OCI-LY7 (cell line): ENCODE measurements at regions not wholly inside any gene's neighbourhood (a gene's known extent, or its start where the extent isn't known, plus 50 kb on each side); places are given as distances from the start of the nearest gene placed in this dataset.

Experiments used
- BruUV-seq: library from RNA; stranded (reverse); fragments of 400-500 nt; replicated peaks from 2 replicates; lab custom pipeline; 2021; lab: Mats Ljungman, UMichigan
- CTCF ChIA-PET: fragments of 300-600 bp; sonication (Branson Sonifier 250); formaldehyde crosslinking; loops from one replicate; lab custom pipeline; 2022; ENCODE audit warnings: antibody characterized with exemption; ENCODE audit not compliant: unreplicated experiment; lab: Charles Lee
- POLR2A ChIA-PET: fragments of 300-600 bp; sonication (Branson Sonifier 250); formaldehyde crosslinking; loops from one replicate; lab custom pipeline; 2022; ENCODE audit warnings: antibody characterized with exemption; lab: Charles Lee
- DNase-seq: peaks from one replicate; pipeline ENCODE4 v3.0.0-alpha.2; 2015; ENCODE audit warnings: low spot score
- H2AFZ ChIP-seq: fragments of 200-600 bp; sonication (generic), shearing (Covaris generic); 2 replicates; pipeline ENCODE4 v1.6.1; 2014; ENCODE audit warnings: mild to moderate bottlenecking, antibody characterized with exemption, low read length, moderate library complexity
- H3K27ac ChIP-seq: fragments of 200-600 bp; sonication (generic); 2 replicates; pipeline ENCODE4 v1.5.1; 2014; ENCODE audit warnings: mixed run types, low read depth, mild to moderate bottlenecking, moderate library complexity, low read length, inconsistent platforms; ENCODE audit not compliant: poor library complexity, severe bottlenecking
- H3K36me3 ChIP-seq: fragments of 200-600 bp; sonication (generic); 2 replicates; pipeline ENCODE4 v1.6.1; 2014; ENCODE audit warnings: mild to moderate bottlenecking, antibody characterized with exemption, low read length, moderate library complexity, mixed read lengths; ENCODE audit not compliant: insufficient read depth
- H3K4me1 ChIP-seq: fragments of 200-600 bp; sonication (generic); 2 replicates; pipeline ENCODE4 v1.5.1; 2014; ENCODE audit warnings: mild to moderate bottlenecking, low read length; ENCODE audit not compliant: insufficient read depth, poor library complexity, severe bottlenecking
- H3K4me2 ChIP-seq: fragments of 200-600 bp; sonication (generic); 2 replicates; pipeline ENCODE4 v1.6.1; 2014; ENCODE audit warnings: mild to moderate bottlenecking, low read length
- H3K4me3 ChIP-seq: fragments of 200-600 bp; sonication (generic); 2 replicates; pipeline ENCODE4 v1.5.1; 2014; ENCODE audit warnings: mild to moderate bottlenecking, low read depth, low read length; ENCODE audit not compliant: poor library complexity, severe bottlenecking
- H3K79me2 ChIP-seq: fragments of 200-600 bp; sonication (generic); 2 replicates; pipeline ENCODE4 v1.6.1; 2016; ENCODE audit warnings: low read depth, mild to moderate bottlenecking, low read length, moderate library complexity, mixed read lengths; ENCODE audit not compliant: insufficient read depth
- H3K9me2 ChIP-seq: fragments of 200-600 bp; sonication (generic); 2 replicates; pipeline ENCODE4 v1.6.1; 2016; ENCODE audit warnings: mild to moderate bottlenecking, low read length, mixed read lengths; ENCODE audit not compliant: insufficient read depth
- H3K9me3 ChIP-seq: fragments of 200-600 bp; sonication (generic); 2 replicates; pipeline ENCODE4 v1.6.1; 2014; ENCODE audit warnings: mild to moderate bottlenecking, mixed run types, low read length, mixed read lengths
- H4K20me1 ChIP-seq: fragments of 200-600 bp; sonication (generic); 2 replicates; pipeline ENCODE4 v1.6.1; 2014; ENCODE audit warnings: mild to moderate bottlenecking, antibody characterized with exemption, low read length, moderate library complexity, mixed read lengths; ENCODE audit not compliant: insufficient read depth
- EZH2phosphoT487 ChIP-seq: fragments of 200-600 bp; sonication (generic); IDR thresholded peaks from 2 replicates; pipeline ENCODE4 v1.6.1; 2018; ENCODE audit warnings: low read depth, borderline replicate concordance, mild to moderate bottlenecking, mixed run types, antibody characterized with exemption, low read length, moderate library complexity, mixed read lengths
- intact Hi-C: fragments of 100-400 bp; cut with micrococcal nuclease; formaldehyde crosslinking; loops from one replicate; pipeline ENCODE4 v1.10.0; 2022; ENCODE audit not compliant: unreplicated experiment
- TF ChIP-seq, protein P1 (sequence below): fragments of 200-600 bp; sonication (generic); conservative IDR thresholded peaks from 2 replicates; pipeline ENCODE4 v1.5.1; 2014; ENCODE audit warnings: mild to moderate bottlenecking, antibody characterized with exemption, low read length, moderate library complexity, mixed read lengths

DNA sequence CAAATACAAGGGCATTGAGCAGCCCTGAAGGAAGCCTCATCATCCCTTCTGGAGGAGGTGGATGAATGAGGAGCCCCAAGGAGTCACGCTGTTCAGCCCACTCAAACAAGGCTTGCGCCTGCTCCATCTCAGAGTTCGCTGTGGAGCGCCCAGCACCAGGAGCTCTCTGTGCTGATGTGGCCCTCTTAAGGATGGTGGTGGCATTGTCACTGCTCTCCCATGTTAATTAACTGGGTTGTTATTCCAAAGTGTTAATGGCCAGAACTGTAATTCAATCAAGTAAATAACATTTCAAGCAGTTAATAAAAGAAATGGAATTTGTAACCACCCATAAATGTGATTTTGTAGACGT is 726.0 kb upstream of the RAB6C start:
- peak; percentile 14 for DNase-seq
- TF ChIP-seq, protein P1, sequence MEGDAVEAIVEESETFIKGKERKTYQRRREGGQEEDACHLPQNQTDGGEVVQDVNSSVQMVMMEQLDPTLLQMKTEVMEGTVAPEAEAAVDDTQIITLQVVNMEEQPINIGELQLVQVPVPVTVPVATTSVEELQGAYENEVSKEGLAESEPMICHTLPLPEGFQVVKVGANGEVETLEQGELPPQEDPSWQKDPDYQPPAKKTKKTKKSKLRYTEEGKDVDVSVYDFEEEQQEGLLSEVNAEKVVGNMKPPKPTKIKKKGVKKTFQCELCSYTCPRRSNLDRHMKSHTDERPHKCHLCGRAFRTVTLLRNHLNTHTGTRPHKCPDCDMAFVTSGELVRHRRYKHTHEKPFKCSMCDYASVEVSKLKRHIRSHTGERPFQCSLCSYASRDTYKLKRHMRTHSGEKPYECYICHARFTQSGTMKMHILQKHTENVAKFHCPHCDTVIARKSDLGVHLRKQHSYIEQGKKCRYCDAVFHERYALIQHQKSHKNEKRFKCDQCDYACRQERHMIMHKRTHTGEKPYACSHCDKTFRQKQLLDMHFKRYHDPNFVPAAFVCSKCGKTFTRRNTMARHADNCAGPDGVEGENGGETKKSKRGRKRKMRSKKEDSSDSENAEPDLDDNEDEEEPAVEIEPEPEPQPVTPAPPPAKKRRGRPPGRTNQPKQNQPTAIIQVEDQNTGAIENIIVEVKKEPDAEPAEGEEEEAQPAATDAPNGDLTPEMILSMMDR: peak; percentile 57
- TF ChIP-seq EZH2phosphoT487: no peak

DNA sequence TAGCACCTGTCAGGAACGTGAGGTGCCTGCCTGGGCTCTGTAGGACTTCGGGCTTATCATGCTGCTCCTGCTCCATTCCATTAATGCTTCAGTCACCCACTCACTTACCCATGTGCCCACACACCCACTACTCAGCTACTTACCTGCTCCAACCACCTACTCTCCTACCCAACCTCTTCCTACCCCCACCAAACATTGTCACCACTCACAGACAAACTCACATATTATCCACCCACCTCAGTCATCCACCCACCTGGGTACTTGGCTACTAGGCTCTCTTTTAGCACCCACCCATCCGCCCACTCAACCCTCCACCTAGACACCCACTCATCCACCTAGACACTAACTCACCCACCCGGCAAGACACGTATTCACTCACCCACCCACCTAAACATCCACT is 724.7 kb upstream of the RAB6C start:
- DNase-seq: no peak
- H3K9me2 ChIP-seq: no peaks in the 10 kb centered on the region
- TF ChIP-seq, protein P1: no peak
- no peak for TF ChIP-seq EZH2phosphoT487
- H3K27ac ChIP-seq: no peak overlapping the region
- ChIA-PET POLR2A (no interaction called here), CTCF (no interaction called here)
- H2AFZ ChIP-seq: no peak overlapping the region
- no peak overlapping the region for H3K4me2 ChIP-seq
- BruUV-seq: no TSS peak
- intact Hi-C loops: no loop called here
- H3K79me2 ChIP-seq: no peaks in the 10 kb centered on the region
- H3K36me3 ChIP-seq: no peaks in the 10 kb centered on the region
- no peaks in the 10 kb centered on the region for H4K20me1 ChIP-seq
- H3K4me1 ChIP-seq: no peaks in the 10 kb centered on the region
- H3K9me3 ChIP-seq: 0 out of 2 replicates have a peak, but pooled peaks cover 5% of the 10 kb centered on the region
- H3K4me3 ChIP-seq: no peak overlapping the region

More for the DNA sequence above, 726.0 kb upstream of the RAB6C start:
- no peak overlapping the region for H2AFZ ChIP-seq
- ChIA-PET CTCF (no interaction called here), POLR2A (no interaction called here)
- no peaks in the 10 kb centered on the region for H4K20me1 ChIP-seq
- H3K4me1 ChIP-seq: no peaks in the 10 kb centered on the region
- no peaks in the 10 kb centered on the region for H3K9me2 ChIP-seq
- H3K4me2 ChIP-seq: no peak overlapping the region
- H3K4me3 ChIP-seq: no peak overlapping the region
- no peaks in the 10 kb centered on the region for H3K9me3 ChIP-seq
- H3K79me2 ChIP-seq: no peaks in the 10 kb centered on the region
- H3K36me3 ChIP-seq: no peaks in the 10 kb centered on the region
- intact Hi-C loops: no loop called here
- H3K27ac ChIP-seq: no peak overlapping the region
- BruUV-seq: no TSS peak

DNA sequence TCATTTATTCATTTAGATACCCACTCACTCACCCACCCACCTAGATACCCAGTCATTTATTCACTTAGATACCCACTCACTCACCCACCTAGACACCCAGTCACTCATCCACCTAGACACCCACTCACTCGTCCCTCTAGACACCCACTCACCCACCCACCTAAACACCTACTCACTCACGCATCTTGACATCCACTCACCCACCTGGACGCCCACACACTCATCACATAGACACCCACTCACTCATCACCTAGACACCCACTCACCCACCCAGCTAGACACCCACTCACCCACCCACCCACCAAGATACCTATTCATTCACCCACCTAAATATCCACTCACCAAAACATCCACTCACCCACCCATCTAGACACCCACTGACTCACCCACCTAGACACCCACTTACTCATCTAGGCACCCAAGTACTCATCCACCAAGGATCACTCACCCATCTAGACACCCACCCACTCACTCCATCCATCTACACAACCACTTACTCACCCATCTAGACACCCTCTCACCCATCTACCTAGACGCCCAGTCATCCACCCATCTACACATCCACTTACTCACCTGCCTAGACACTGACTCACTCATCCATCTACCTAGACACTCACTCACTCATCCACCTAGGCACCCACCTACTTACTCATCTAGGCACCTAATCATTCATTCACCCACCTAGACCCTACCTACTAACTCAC is 723.7 kb upstream of the RAB6C start:
- Histone ChIP-seq H3K9me3 (0 out of 2 replicates have a peak, but pooled peaks cover 5% of the 10 kb centered on the region), H3K36me3 (no peaks in the 10 kb centered on the region), H3K27ac (no peak overlapping the region), H3K4me2 (no peak overlapping the region), H4K20me1 (no peaks in the 10 kb centered on the region), H3K9me2 (no peaks in the 10 kb centered on the region), H3K4me1 (no peaks in the 10 kb centered on the region), H3K4me3 (no peak overlapping the region), H2AFZ (no peak overlapping the region), H3K79me2 (no peaks in the 10 kb centered on the region)
- TF ChIP-seq EZH2phosphoT487: no peak
- TF ChIP-seq, protein P1: no peak
- POLR2A ChIA-PET: no interaction called here
- DNase-seq: no peak
- intact Hi-C loops: no loop called here
- CTCF ChIA-PET: no interaction called here
- BruUV-seq: no TSS peak
